ENCODE measurements at regions not wholly inside any gene's neighbourhood (a gene's known extent, or its start where the extent isn't known, plus 50 kb on each side); places are given as distances from the start of the nearest gene placed in this dataset.

DNA sequence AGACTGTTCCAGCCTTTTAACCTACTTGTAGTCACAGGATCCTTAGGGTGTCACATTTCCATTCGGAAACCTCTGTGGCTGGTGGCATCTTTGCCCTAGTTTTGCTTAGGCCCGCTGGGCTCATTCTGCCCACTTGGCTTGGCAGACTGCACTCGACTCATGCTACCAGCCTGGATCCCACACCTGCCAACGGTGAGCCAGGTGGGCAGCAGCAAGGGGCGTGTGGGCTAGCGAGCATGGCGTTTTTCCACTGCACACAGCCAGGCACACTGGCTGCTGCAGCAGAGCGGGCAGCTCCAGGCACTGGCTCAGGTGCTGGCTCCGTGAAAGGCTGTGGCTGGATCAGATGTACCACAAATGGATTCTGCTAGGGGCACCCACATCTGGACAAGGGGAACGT lies 838.2 kb downstream of the SLITRK6 start:
- TF ChIP-seq POLR2A (IDR thresholded peaks at IDR 0.05; ENCODE audit: low read length) (no peak), GATA1 (IDR thresholded peaks at IDR 0.05; ENCODE audit: low read depth, low read length) (no peak)

Data from erythroblast (primary cell).